Smooth muscle cell (in vitro differentiated cells): ENCODE measurements at regions not wholly inside any gene's neighbourhood (a gene's known extent, or its start where the extent isn't known, plus 50 kb on each side); places are given as distances from the start of the nearest gene placed in this dataset.

ENCODE experiments used
- DNase-seq: peaks from one replicate; lab custom pipeline; 2025; ENCODE audit not compliant: unreplicated experiment; lab: John Stamatoyannopoulos, UW
- H2AFZ ChIP-seq: fragments of 200-600 bp; sonication (generic); 2 replicates; pipeline ENCODE4 v1.6.0; 2016; ENCODE audit warnings: antibody characterized with exemption, low read depth, mild to moderate bottlenecking
- H3F3A ChIP-seq: fragments of 200-600 bp; sonication (generic); 2 replicates; pipeline ENCODE4 v1.6.0; 2017; ENCODE audit warnings: antibody characterized with exemption, low read depth
- H3K27ac ChIP-seq: fragments of 200-600 bp; sonication (generic); 2 replicates; pipeline ENCODE4 v1.5.1; 2016; ENCODE audit warnings: low read depth, mild to moderate bottlenecking
- H3K27me3 ChIP-seq: fragments of 200-600 bp; sonication (generic); 2 replicates; pipeline ENCODE4 v1.6.1; 2016; ENCODE audit warnings: low read depth, mild to moderate bottlenecking
- H3K36me3 ChIP-seq: fragments of 200-600 bp; sonication (generic); 2 replicates; pipeline ENCODE4 v1.5.1; 2016; ENCODE audit warnings: low read depth
- H3K4me1 ChIP-seq: fragments of 200-600 bp; sonication (generic); 2 replicates; pipeline ENCODE4 v1.5.1; 2016; ENCODE audit warnings: low read depth
- H3K4me2 ChIP-seq: fragments of 200-600 bp; sonication (generic); 2 replicates; pipeline ENCODE4 v1.6.0; 2016; ENCODE audit warnings: mild to moderate bottlenecking
- H3K4me3 ChIP-seq: fragments of 200-600 bp; sonication (generic); 2 replicates; pipeline ENCODE4 v1.5.1; 2016; ENCODE audit warnings: mild to moderate bottlenecking
- H3K79me2 ChIP-seq: fragments of 200-600 bp; sonication (generic); 2 replicates; pipeline ENCODE4 v1.6.0; 2016; ENCODE audit warnings: low read depth, mild to moderate bottlenecking
- H3K9ac ChIP-seq: fragments of 200-600 bp; sonication (generic); 2 replicates; pipeline ENCODE4 v1.6.0; 2016; ENCODE audit warnings: low read depth
- H3K9me3 ChIP-seq: fragments of 200-600 bp; sonication (generic); replicated peaks from 2 replicates; pipeline ENCODE4 v1.5.1; 2016; ENCODE audit warnings: low read depth
- H4K20me1 ChIP-seq: fragments of 200-600 bp; sonication (generic); 2 replicates; pipeline ENCODE4 v1.6.0; 2016; ENCODE audit warnings: low read depth
- CTCF ChIP-seq: fragments of 200-600 bp; sonication (generic); IDR thresholded peaks from 2 replicates; pipeline ENCODE4 v1.5.1; 2017; ENCODE audit warnings: borderline replicate concordance, mild to moderate bottlenecking, antibody characterized with exemption; ENCODE audit not compliant: insufficient read depth, poor library complexity, severe bottlenecking
- WGBS: methylation state at CpG from one replicate; pipeline ENCODE4 v1.1.7; 2016; ENCODE audit warnings: low lambda C conversion rate; 5-methylcytosine and 5-hydroxymethylcytosine counted together

DNA sequence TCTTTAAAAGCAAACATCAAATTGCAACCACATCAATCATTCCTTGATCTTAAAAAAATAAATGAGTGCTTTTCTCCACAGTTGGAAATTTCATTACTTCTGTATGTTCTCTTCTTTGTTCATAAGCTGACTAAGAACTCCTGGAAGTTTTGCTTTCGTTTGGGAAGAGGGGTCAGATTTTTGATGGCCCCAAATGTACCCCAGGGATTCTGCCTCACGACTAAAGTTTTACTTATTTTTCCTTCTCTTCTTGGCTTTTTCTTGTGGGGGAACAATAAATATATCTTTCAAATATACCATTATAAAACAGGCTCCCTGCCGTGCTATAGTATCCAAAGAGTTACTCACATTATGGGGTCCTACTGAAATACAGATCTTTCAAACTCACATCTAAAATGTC, 215.0 kb upstream of the CDIN1 start:
- no peak for TF ChIP-seq CTCF
- no peak overlapping the region for H3K9ac ChIP-seq
- no peak overlapping the region for H3K4me2 ChIP-seq

DNA sequence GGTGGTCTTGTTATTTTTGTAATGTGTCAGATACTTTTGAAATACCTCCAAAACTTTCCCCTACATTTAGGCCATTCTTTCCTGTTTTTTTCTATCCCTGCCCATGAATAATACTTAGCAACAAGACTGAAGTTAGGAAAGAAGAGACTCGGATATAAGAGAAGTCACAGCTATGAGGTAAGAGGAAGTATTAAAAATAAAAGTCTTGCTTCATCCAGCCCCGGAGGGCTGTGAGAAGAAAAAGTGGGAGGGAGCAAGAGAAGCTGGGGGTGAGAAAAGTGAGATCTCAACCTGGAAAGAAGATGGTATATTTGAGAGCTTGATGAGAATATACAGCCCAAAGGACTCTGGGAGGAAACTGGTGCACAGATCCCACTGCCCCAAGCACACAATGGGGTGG, 213.5 kb upstream of the CDIN1 start:
- Histone ChIP-seq H3K9me3 (no peaks in the 10 kb centered on the region), H3K4me3 (no peak overlapping the region), H3K36me3 (no peaks in the 10 kb centered on the region), H3K9ac (no peak overlapping the region), H3K4me2 (no peak overlapping the region), H3K27me3 (no peaks in the 10 kb centered on the region), H3K79me2 (no peaks in the 10 kb centered on the region), H4K20me1 (no peaks in the 10 kb centered on the region), H3F3A (peaks cover 10% of the 10 kb centered on the region), H2AFZ (no peak overlapping the region), H3K27ac (no peak overlapping the region), H3K4me1 (peaks cover 12% of the 10 kb centered on the region)
- DNase-seq = no peak
- 52% methylated on average over 2 of the region's 2 CpGs for WGBS
- no peak for TF ChIP-seq CTCF

More for the DNA sequence above, 215.0 kb upstream of the CDIN1 start:
- no peaks in the 10 kb centered on the region for H4K20me1 ChIP-seq
- no peak for DNase-seq
- WGBS = 89% methylated on average over 3 of the region's 3 CpGs
- peaks cover 19% of the 10 kb centered on the region for H3F3A ChIP-seq
- no peaks in the 10 kb centered on the region for H3K27me3 ChIP-seq
- H3K36me3 ChIP-seq = no peaks in the 10 kb centered on the region
- H3K4me1 ChIP-seq = peaks cover 14% of the 10 kb centered on the region
- no peaks in the 10 kb centered on the region for H3K9me3 ChIP-seq
- H3K27ac ChIP-seq = no peak overlapping the region
- H2AFZ ChIP-seq = no peak overlapping the region
- no peak overlapping the region for H3K4me3 ChIP-seq
- no peaks in the 10 kb centered on the region for H3K79me2 ChIP-seq

DNA sequence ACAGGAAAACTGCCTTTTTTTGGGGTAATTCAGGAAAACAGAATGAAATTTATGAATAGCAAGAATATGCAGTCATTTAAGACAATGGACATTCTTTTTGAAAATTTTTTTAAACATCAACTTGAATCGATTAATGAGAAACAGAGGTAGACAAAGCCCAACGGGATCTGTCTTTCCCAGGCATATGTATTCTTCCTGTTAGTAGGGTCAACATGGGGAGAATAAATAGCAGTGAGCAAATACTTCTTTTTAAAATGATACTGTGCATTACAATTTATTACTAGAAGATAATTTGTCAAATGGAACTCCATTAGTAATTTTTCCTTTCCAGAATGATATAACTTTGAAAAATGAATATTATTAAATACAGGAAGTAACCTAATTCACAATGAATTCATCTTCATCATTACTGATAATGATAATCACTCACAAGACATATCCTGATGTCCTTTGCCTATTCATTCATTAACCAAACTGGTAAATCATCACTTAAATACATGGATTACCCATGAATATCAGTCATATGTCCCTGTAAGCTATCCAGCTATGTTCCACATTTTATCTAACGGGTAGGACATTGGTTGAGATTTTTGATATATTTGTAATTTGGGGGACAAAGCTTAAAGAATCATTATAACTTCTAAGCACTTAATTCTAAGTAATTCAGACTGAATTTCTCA, 209.2 kb upstream of the CDIN1 start:
- Histone ChIP-seq H3K36me3 (no peaks in the 10 kb centered on the region), H3K4me3 (no peak overlapping the region), H3K27me3 (no peaks in the 10 kb centered on the region), H3K79me2 (no peaks in the 10 kb centered on the region), H3K9me3 (no peaks in the 10 kb centered on the region), H3K4me1 (no peaks in the 10 kb centered on the region), H3K9ac (no peak overlapping the region), H3F3A (no peaks in the 10 kb centered on the region), H4K20me1 (no peaks in the 10 kb centered on the region), H3K4me2 (peak overlapping the region; percentile 9), H2AFZ (no peak overlapping the region), H3K27ac (peak overlapping the region; percentile 65)
- TF ChIP-seq CTCF = no peak
- no peak for DNase-seq
- WGBS = 96% methylated on average over 3 of the region's 3 CpGs

GRCh38 chr15:36370731-36371112, 208.7 kb upstream of the CDIN1 start:
- Histone ChIP-seq H3K9ac (no peak overlapping the region), H3K36me3 (no peaks in the 10 kb centered on the region), H3F3A (no peaks in the 10 kb centered on the region), H3K4me1 (no peaks in the 10 kb centered on the region), H3K4me3 (no peak overlapping the region), H2AFZ (no peak overlapping the region), H3K9me3 (no peaks in the 10 kb centered on the region), H3K27me3 (no peaks in the 10 kb centered on the region), H3K27ac (peak overlapping the region; percentile 65), H4K20me1 (no peaks in the 10 kb centered on the region), H3K79me2 (no peaks in the 10 kb centered on the region), H3K4me2 (peak overlapping the region; percentile 19)
- TF ChIP-seq CTCF = no peak
- DNase-seq = no peak
